MM.1S (cell line): ENCODE measurements at regions not wholly inside any gene's neighbourhood (a gene's known extent, or its start where the extent isn't known, plus 50 kb on each side); places are given as distances from the start of the nearest gene placed in this dataset.

Source experiments
- DNase-seq: peaks from one replicate; pipeline ENCODE4 v3.0.0-alpha.2; 2015
- H2AFZ ChIP-seq: fragments of 300-600 bp; sonication (generic); 2 replicates; pipeline ENCODE4 v1.6.0; 2016; ENCODE audit warnings: antibody characterized with exemption, low read length
- H3F3A ChIP-seq: fragments of 300-600 bp; sonication (generic); 2 replicates; pipeline ENCODE4 v1.6.1; 2016; ENCODE audit warnings: mild to moderate bottlenecking, antibody characterized with exemption, low read length, moderate library complexity, mixed read lengths; ENCODE audit not compliant: insufficient read depth
- H3K27ac ChIP-seq: fragments of 300-600 bp; sonication (generic); 2 replicates; pipeline ENCODE4 v1.5.1; 2016; ENCODE audit warnings: mild to moderate bottlenecking, low read length
- H3K27me3 ChIP-seq: fragments of 300-600 bp; sonication (generic); replicated peaks from 2 replicates; pipeline ENCODE4 v1.6.0; 2016; ENCODE audit warnings: low read length; ENCODE audit not compliant: insufficient read depth
- H3K36me3 ChIP-seq: fragments of 300-600 bp; sonication (generic); replicated peaks from 2 replicates; pipeline ENCODE4 v1.6.1; 2016; ENCODE audit warnings: mild to moderate bottlenecking, low read length, mixed read lengths; ENCODE audit not compliant: insufficient read depth
- H3K4me1 ChIP-seq: fragments of 300-600 bp; sonication (generic); 2 replicates; pipeline ENCODE4 v1.6.1; 2016; ENCODE audit warnings: low read length, mixed read lengths
- H3K4me2 ChIP-seq: fragments of 300-600 bp; sonication (generic); 2 replicates; pipeline ENCODE4 v1.6.0; 2016; ENCODE audit warnings: low read depth, low read length
- H3K4me3 ChIP-seq: fragments of 300-600 bp; sonication (generic); 2 replicates; pipeline ENCODE4 v1.5.1; 2016; ENCODE audit warnings: low read length, mixed read lengths
- H3K79me2 ChIP-seq: fragments of 300-600 bp; sonication (generic); 2 replicates; pipeline ENCODE4 v1.6.1; 2016; ENCODE audit warnings: mixed run types, low read length, mixed read lengths
- H3K9ac ChIP-seq: fragments of 300-600 bp; sonication (generic); 2 replicates; pipeline ENCODE4 v1.6.1; 2016; ENCODE audit warnings: low read length, mixed read lengths
- H3K9me2 ChIP-seq: fragments of 300-600 bp; sonication (generic); replicated peaks from 2 replicates; pipeline ENCODE4 v1.6.1; 2016; ENCODE audit warnings: mild to moderate bottlenecking, low read length, mixed read lengths; ENCODE audit not compliant: insufficient read depth
- H3K9me3 ChIP-seq: fragments of 300-600 bp; sonication (generic); replicated peaks from 2 replicates; pipeline ENCODE4 v1.6.1; 2016; ENCODE audit warnings: mild to moderate bottlenecking, low read length, mixed read lengths; ENCODE audit not compliant: insufficient read depth
- H4K20me1 ChIP-seq: fragments of 300-600 bp; sonication (generic); 2 replicates; pipeline ENCODE4 v1.6.1; 2016; ENCODE audit warnings: mild to moderate bottlenecking, low read length, moderate library complexity, mixed read lengths; ENCODE audit not compliant: insufficient read depth
- CTCF ChIP-seq: fragments of 300-600 bp; sonication (generic); IDR thresholded peaks from 2 replicates; pipeline ENCODE4 v1.5.1; 2016; ENCODE audit warnings: antibody characterized with exemption, low read length, mixed read lengths
- EZH2 ChIP-seq: fragments of 300-600 bp; sonication (generic); optimal IDR thresholded peaks from 2 replicates; pipeline ENCODE3; 2017; ENCODE audit warnings: low read depth, mild to moderate bottlenecking, antibody characterized with exemption, low read length, mixed read lengths
- EZH2phosphoT487 ChIP-seq: fragments of 300-600 bp; sonication (generic); IDR thresholded peaks from 2 replicates; pipeline ENCODE4 v1.6.1; 2018; ENCODE audit warnings: antibody characterized with exemption, low read length

GRCh38 chr4:147009875-147010274 lies 64.2 kb upstream of the TTC29 start:
- no peaks in the 10 kb centered on the region for H4K20me1 ChIP-seq
- no peak overlapping the region for H3K4me2 ChIP-seq
- H3K4me3 ChIP-seq: no peak overlapping the region
- TF ChIP-seq CTCF: no peak
- TF ChIP-seq EZH2phosphoT487: no peak
- no peak for TF ChIP-seq EZH2
- H2AFZ ChIP-seq: no peak overlapping the region
- no peaks in the 10 kb centered on the region for H3K27me3 ChIP-seq
- no peaks in the 10 kb centered on the region for H3K4me1 ChIP-seq
- no peak overlapping the region for H3K9ac ChIP-seq
- DNase-seq: no peak
- no peaks in the 10 kb centered on the region for H3F3A ChIP-seq
- no peak overlapping the region for H3K27ac ChIP-seq
- no peaks in the 10 kb centered on the region for H3K9me3 ChIP-seq
- no peaks in the 10 kb centered on the region for H3K79me2 ChIP-seq
- no peaks in the 10 kb centered on the region for H3K36me3 ChIP-seq
- H3K9me2 ChIP-seq: no peaks in the 10 kb centered on the region

- no peaks in the 10 kb centered on the region for H3K79me2 ChIP-seq
- no peak overlapping the region for H3K4me3 ChIP-seq
- no peak overlapping the region for H2AFZ ChIP-seq
- H3K4me2 ChIP-seq: no peak overlapping the region
- H3K36me3 ChIP-seq: no peaks in the 10 kb centered on the region
- no peak overlapping the region for H3K9ac ChIP-seq
- H4K20me1 ChIP-seq: no peaks in the 10 kb centered on the region
- no peak overlapping the region for H3K27ac ChIP-seq
- H3F3A ChIP-seq: no peaks in the 10 kb centered on the region
- no peaks in the 10 kb centered on the region for H3K27me3 ChIP-seq
- no peaks in the 10 kb centered on the region for H3K9me3 ChIP-seq
- TF ChIP-seq EZH2 (no peak), EZH2phosphoT487 (no peak), CTCF (no peak)
- no peaks in the 10 kb centered on the region for H3K9me2 ChIP-seq
- H3K4me1 ChIP-seq: no peaks in the 10 kb centered on the region
- no peak for DNase-seq
These were observed 65.7 kb upstream of the TTC29 start for GRCh38 chr4:147011411-147011810.

GRCh38 chr4:147012059-147012707 lies 66.5 kb upstream of the TTC29 start:
- Histone ChIP-seq H3K27ac (no peak overlapping the region), H3K79me2 (no peaks in the 10 kb centered on the region), H3K9ac (no peak overlapping the region), H4K20me1 (no peaks in the 10 kb centered on the region), H3K36me3 (no peaks in the 10 kb centered on the region), H3K9me2 (no peaks in the 10 kb centered on the region), H3K27me3 (no peaks in the 10 kb centered on the region), H3F3A (no peaks in the 10 kb centered on the region), H3K4me2 (no peak overlapping the region), H2AFZ (no peak overlapping the region), H3K9me3 (no peaks in the 10 kb centered on the region), H3K4me1 (no peaks in the 10 kb centered on the region), H3K4me3 (no peak overlapping the region)
- no peak for DNase-seq
- TF ChIP-seq EZH2 (no peak), EZH2phosphoT487 (no peak), CTCF (no peak)
